ENCODE measurements at regions not wholly inside any gene's neighbourhood (a gene's known extent, or its start where the extent isn't known, plus 50 kb on each side); places are given as distances from the start of the nearest gene placed in this dataset.

GRCh38 chr5:3734632-3735031 is 139.0 kb downstream of the IRX1 start:
- no peak for DNase-seq (ENCODE audit: extremely low read depth, low read depth, low spot score)

- no peak for DNase-seq (ENCODE audit: extremely low read depth, low read depth, low spot score)
These were observed 140.8 kb downstream of the IRX1 start for GRCh38 chr5:3736466-3736865.

GRCh38 chr5:3736926-3737325 is 141.3 kb downstream of the IRX1 start:
- no peak for DNase-seq (ENCODE audit: extremely low read depth, low read depth, low spot score)

DNA sequence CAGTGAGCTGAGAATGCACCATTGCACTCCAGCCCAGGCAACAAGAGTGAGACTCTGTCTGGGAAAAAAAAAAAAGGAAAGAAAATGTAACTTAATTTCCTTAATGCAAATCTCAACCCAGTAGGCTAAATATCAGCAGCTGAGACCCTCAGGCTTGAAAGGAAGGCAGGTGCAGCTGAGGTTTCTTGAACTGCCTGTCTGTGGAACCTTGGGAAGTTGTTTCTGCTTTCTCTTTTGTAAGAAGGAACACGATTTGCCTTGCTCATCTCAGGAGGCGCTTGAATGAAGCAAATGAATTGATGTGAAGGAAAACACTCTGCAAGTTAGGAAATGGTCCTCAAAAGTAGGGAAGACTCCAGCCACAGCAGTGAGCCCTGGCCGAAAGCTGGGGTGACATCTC is 143.3 kb downstream of the IRX1 start:
- no peak for DNase-seq (ENCODE audit: extremely low read depth, low read depth, low spot score)

- no peak for DNase-seq (ENCODE audit: extremely low read depth, low read depth, low spot score)
These were observed 145.1 kb downstream of the IRX1 start for GRCh38 chr5:3740546-3741373.

GRCh38 chr5:3741374-3741770 is 145.7 kb downstream of the IRX1 start:
- no peak for DNase-seq (ENCODE audit: extremely low read depth, low read depth, low spot score)

DNA sequence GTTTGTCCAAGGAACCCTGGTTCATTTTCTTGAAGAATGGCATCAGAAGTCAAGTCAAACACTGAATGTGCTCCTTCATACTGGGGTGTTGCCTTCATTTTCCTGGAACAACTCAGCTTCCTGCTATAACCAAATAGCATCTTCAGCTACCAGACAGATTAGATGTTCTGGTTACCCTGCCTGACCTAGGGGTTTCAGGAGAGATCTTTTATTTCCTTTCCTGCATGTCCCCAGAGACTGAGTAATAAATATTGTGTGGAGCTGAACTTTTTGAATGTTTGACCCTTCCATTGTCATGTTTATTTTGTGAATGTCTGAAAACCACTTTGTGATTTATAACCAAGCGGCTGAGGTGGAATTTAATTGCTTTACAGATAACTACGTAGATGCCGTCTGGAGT is 147.1 kb downstream of the IRX1 start:
- no peak for DNase-seq (ENCODE audit: extremely low read depth, low read depth, low spot score)

DNA sequence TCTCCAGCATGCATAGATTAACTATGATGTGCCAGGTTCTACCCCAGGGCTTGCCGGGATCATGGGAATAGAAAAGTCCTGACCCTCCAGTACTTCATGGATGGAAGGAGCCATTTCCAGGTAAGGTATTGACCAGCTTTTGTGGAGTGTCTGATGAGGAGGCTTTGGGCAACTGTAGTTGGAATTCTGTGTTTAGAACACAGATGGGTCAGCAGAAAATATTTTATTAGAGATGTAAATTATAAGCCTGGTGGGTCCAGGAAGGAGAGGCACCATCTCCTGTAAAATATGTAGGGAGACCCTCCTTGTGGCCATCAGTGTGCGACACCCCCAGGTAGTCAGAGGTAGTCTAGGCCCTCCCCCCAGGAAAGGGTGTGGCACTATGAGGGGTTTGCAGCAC is 156.2 kb downstream of the IRX1 start:
- no peak for DNase-seq (ENCODE audit: extremely low read depth, low read depth, low spot score)

- DNase-seq (ENCODE audit: extremely low read depth, low read depth, low spot score): no peak
These were observed 182.4 kb downstream of the IRX1 start for GRCh38 chr5:3778000-3778550.

GRCh38 chr5:3778945-3779344 is 183.3 kb downstream of the IRX1 start:
- DNase-seq (ENCODE audit: extremely low read depth, low read depth, low spot score): no peak

DNA sequence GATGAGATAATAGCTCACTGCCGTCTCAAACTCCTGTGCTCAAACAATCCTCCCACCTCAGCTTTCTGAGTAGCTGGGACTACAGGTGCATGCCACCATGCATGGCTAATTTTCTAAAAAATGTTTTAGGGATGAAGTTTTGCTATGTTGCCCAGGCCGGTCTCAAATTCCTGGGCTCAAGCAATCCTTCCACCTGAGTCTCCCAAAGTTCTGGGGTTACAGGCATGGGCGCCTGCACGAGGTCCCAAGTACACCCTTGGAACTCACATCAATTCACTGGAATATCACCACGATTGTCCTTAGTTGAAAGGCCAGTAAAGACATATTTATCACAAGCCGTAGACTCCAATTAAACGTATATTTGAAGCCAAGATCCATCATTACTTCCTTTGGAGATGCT is 184.6 kb downstream of the IRX1 start:
- no peak for DNase-seq (ENCODE audit: extremely low read depth, low read depth, low spot score)

DNA sequence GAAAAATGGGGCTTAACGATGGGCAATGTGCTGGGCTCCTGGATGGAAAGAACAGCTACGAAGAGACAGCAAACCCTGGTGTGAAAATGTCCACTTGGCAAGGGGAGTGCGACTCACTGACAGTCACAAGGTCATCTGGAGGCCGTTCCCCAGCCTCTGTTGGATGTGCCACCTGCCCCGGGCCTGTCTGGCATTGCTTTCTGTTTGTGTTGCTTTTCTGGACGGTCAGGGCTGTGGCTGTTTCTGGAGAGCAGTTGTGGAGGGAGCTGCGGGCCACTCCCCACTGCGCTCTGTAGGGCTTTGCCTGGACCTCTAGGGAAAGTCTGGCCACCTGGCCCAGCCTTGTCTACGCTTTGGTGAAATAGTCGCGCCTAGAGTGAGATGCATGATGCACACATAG is 185.3 kb downstream of the IRX1 start:
- no peak for DNase-seq (ENCODE audit: extremely low read depth, low read depth, low spot score)

DNA sequence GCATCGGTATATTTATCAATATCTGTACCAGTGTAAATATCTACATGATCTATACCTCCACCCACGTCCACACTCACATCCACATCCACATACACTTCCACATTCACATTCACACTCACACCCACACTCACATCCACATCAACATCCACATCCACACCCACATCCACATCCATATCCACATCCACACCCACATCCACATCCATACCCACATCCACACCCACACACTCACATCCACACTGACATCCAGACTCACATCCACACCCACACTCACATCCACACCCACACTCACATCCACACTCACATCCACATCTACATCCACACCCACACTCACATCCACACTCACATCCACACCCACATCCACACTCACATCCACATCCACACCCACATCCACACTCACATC is 189.2 kb downstream of the IRX1 start:
- no peak for DNase-seq (ENCODE audit: extremely low read depth, low read depth, low spot score)

DNA sequence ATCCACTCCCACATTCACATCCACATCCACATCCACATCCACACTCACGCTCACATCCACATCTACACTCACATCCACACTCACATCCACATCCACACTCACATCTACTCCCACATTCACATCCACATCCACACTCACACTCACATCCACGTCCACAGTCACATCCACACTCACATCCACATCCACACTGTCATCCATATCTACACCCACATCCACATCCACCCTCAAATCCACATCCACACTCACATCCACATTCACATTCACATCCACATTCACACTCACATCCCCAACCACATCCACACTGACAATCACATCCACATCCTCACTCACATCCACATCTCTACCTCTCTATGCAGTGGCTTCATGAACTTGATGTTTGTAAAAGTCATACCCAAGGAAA is 190.5 kb downstream of the IRX1 start:
- DNase-seq (ENCODE audit: extremely low read depth, low read depth, low spot score): no peak

- no peak for DNase-seq (ENCODE audit: extremely low read depth, low read depth, low spot score)
These were observed 191.3 kb downstream of the IRX1 start for GRCh38 chr5:3786891-3787430.

GRCh38 chr5:3787604-3788003 is 192.0 kb downstream of the IRX1 start:
- DNase-seq (ENCODE audit: extremely low read depth, low read depth, low spot score): no peak

DNA sequence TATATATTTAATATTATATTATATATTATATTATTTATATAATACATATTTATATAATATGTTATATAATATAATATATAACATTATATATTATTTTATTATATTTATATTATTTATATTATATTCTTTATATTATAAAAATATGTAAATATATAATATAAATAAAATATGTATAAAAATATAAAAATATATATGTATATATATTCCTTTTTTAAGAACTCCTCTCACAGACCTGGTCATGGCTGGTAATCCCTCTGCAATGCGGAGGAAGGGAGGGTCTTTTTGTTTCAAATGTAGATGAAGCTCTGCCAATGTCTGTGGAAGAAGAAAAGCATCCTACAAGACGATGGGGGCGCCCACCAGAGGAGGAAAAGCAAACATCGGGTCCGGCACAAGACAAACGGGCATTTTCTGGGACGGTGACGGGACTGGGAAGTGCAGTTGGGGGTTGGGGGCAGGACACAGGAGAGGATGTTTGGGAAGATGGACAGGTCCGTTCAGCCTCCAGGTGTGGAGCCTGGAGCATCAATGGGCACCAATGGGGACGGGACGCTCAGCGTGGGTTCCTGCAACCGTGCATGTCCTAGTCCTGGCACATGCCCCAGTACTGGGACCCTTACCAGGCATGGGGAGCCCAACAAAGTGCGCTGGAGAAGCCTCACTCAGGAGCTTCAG is 194.0 kb downstream of the IRX1 start:
- no peak for DNase-seq (ENCODE audit: extremely low read depth, low read depth, low spot score)

GRCh38 chr5:3793162-3793561 is 197.5 kb downstream of the IRX1 start:
- DNase-seq (ENCODE audit: extremely low read depth, low read depth, low spot score): no peak

- no peak for DNase-seq (ENCODE audit: extremely low read depth, low read depth, low spot score)
These were observed 199.0 kb downstream of the IRX1 start for GRCh38 chr5:3794611-3795010.

GRCh38 chr5:3796736-3797135 is 201.1 kb downstream of the IRX1 start:
- DNase-seq (ENCODE audit: extremely low read depth, low read depth, low spot score): no peak

- DNase-seq (ENCODE audit: extremely low read depth, low read depth, low spot score): no peak
These were observed 206.3 kb downstream of the IRX1 start for GRCh38 chr5:3801967-3802366.

GRCh38 chr5:3809455-3809854 is 213.8 kb downstream of the IRX1 start:
- no peak for DNase-seq (ENCODE audit: extremely low read depth, low read depth, low spot score)
